Progenitor cell of endocrine pancreas (in vitro differentiated cells): ENCODE measurements at regions not wholly inside any gene's neighbourhood (a gene's known extent, or its start where the extent isn't known, plus 50 kb on each side); places are given as distances from the start of the nearest gene placed in this dataset.
"Not testable (repeated sequence)": the region's sequence is repeated elsewhere in the genome, so short reads cannot be mapped to it uniquely, and the experiment has no call there.

Experiments
- DNase-seq: peaks from one replicate; pipeline ENCODE4 v3.0.0; 2021; ENCODE audit warnings: low spot score; ENCODE audit not compliant: unreplicated experiment
- H3K27ac Mint-ChIP-seq: 2 replicates; pipeline ENCODE4 v1.8.0; 2021; ENCODE audit warnings: mild to moderate bottlenecking, moderate library complexity, mixed read lengths
- H3K27me3 Mint-ChIP-seq: 2 replicates; pipeline ENCODE4 v1.8.0; 2021; ENCODE audit warnings: mixed read lengths
- H3K36me3 Mint-ChIP-seq: 2 replicates; pipeline ENCODE4 v1.8.0; 2022; ENCODE audit warnings: mixed read lengths; ENCODE audit not compliant: insufficient read depth
- H3K4me1 Mint-ChIP-seq: 2 replicates; pipeline ENCODE4 v1.8.0; 2021; ENCODE audit warnings: low read depth, mixed read lengths
- H3K4me3 Mint-ChIP-seq: 2 replicates; pipeline ENCODE4 v1.8.0; 2021; ENCODE audit warnings: low read depth, mild to moderate bottlenecking, moderate library complexity, mixed read lengths
- H3K9me3 Mint-ChIP-seq: 2 replicates; pipeline ENCODE4 v1.8.0; 2021; ENCODE audit warnings: low read depth, mixed read lengths
- CTCF ChIP-seq: fragments of 200-600 bp; sonication (generic); IDR thresholded peaks from one replicate; pipeline ENCODE4 v1.5.0; 2021; ENCODE audit warnings: antibody characterized with exemption, mild to moderate bottlenecking; ENCODE audit not compliant: unreplicated experiment

DNA sequence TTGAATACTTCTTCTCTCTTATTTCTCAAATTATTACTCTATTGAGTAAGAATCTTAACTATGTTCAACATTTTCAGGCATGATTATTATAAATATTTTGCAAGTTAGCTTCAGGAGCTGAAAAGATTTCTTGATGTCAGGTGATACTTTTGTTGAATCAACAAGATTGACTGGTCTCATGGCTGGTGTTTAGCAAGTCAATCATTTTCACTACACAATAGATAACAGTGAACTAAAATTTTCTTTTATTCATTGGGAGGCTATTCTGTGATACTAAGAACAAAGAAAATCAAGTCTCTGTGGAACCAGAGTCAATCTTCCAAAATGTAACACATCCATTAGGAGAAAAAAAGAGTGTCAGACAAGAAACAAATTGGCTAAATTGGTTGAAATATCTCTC lies 476.7 kb downstream of the CNTN3 start:
- no peak overlapping the region for H3K4me3 Mint-ChIP-seq
- no peaks in the 10 kb centered on the region for H3K27me3 Mint-ChIP-seq
- DNase-seq: no peak
- H3K36me3 Mint-ChIP-seq: no peaks in the 10 kb centered on the region
- TF ChIP-seq CTCF: no peak
- no peak overlapping the region for H3K27ac Mint-ChIP-seq
- H3K4me1 Mint-ChIP-seq: peaks cover 3% of the 10 kb centered on the region
- H3K9me3 Mint-ChIP-seq: peaks cover 5% of the 10 kb centered on the region

GRCh38 chr3:74135808-74136207 lies 478.7 kb downstream of the CNTN3 start:
- no peak overlapping the region for H3K4me3 Mint-ChIP-seq
- H3K27me3 Mint-ChIP-seq: no peaks in the 10 kb centered on the region
- no peak for TF ChIP-seq CTCF
- peaks cover 10% of the 10 kb centered on the region for H3K9me3 Mint-ChIP-seq
- peaks cover 3% of the 10 kb centered on the region for H3K4me1 Mint-ChIP-seq
- no peak overlapping the region for H3K27ac Mint-ChIP-seq
- DNase-seq: no peak
- no peaks in the 10 kb centered on the region for H3K36me3 Mint-ChIP-seq

- peaks cover 3% of the 10 kb centered on the region for H3K4me1 Mint-ChIP-seq
- H3K27ac Mint-ChIP-seq: no peak overlapping the region
These were observed 479.6 kb downstream of the CNTN3 start for GRCh38 chr3:74134831-74135230.

GRCh38 chr3:74131546-74132328 lies 482.7 kb downstream of the CNTN3 start:
- H3K36me3 Mint-ChIP-seq, H3K27ac Mint-ChIP-seq, H3K27me3 Mint-ChIP-seq, H3K4me3 Mint-ChIP-seq, H3K4me1 Mint-ChIP-seq, DNase-seq: not testable (repeated sequence)
- peaks cover 21% of the 10 kb centered on the region for H3K9me3 Mint-ChIP-seq

More at GRCh38 chr3:74134831-74135230, 479.6 kb downstream of the CNTN3 start:
- Mint-ChIP-seq H3K27me3 (no peaks in the 10 kb centered on the region), H3K9me3 (peaks cover 16% of the 10 kb centered on the region), H3K4me3 (no peak overlapping the region), H3K36me3 (peaks cover 2% of the 10 kb centered on the region)
- no peak for DNase-seq
- TF ChIP-seq CTCF: no peak

- Mint-ChIP-seq H3K27ac (no peak overlapping the region), H3K4me1 (no peaks in the 10 kb centered on the region), H3K9me3 (peaks cover 18% of the 10 kb centered on the region), H3K4me3 (no peak overlapping the region), H3K36me3 (peaks cover 2% of the 10 kb centered on the region), H3K27me3 (no peaks in the 10 kb centered on the region)
- no peak for DNase-seq
- no peak for TF ChIP-seq CTCF
These were observed 484.8 kb downstream of the CNTN3 start for GRCh38 chr3:74129611-74130010.

DNA sequence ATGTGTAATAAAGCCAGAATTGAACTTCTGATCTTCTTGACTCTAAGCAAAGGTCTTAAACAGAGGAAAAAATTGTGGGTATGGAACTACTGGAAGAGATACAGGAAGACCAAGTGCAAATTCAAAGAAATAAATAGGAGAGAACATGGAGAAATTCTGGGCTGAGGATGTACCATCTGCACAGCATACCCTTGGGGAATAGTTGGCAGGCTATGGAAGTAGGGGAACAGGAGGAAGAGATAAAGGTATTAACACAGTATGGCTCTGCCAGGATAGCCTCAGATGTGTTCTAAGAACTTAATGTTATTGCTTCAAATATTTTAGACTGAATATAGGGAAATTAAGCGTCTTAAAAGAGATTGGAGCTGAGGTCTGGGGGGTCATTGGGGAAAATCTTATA lies 485.4 kb downstream of the CNTN3 start:
- H3K4me3 Mint-ChIP-seq: no peak overlapping the region

More for the DNA sequence above, 485.4 kb downstream of the CNTN3 start:
- peaks cover 16% of the 10 kb centered on the region for H3K9me3 Mint-ChIP-seq
- H3K27me3 Mint-ChIP-seq: no peaks in the 10 kb centered on the region
- no peak for TF ChIP-seq CTCF
- peaks cover 3% of the 10 kb centered on the region for H3K4me1 Mint-ChIP-seq
- no peak for DNase-seq
- H3K36me3 Mint-ChIP-seq: peaks cover 2% of the 10 kb centered on the region
- H3K27ac Mint-ChIP-seq: no peak overlapping the region
